Body of pancreas (tissue), 4 donors: ENCODE measurements at regions not wholly inside any gene's neighbourhood (a gene's known extent, or its start where the extent isn't known, plus 50 kb on each side); places are given as distances from the start of the nearest gene placed in this dataset.

ENCODE experiments used
- CTCF ChIP-seq, 7 experiments: fragments of 450-650 bp in 4 of 7; fragments of 200-600 bp in 3 of 7; sonication (generic) in 3 of 7; IDR thresholded peaks; one replicate each; pipeline ENCODE4 v1.5.1; 2016 to 2019; ENCODE audit warnings: antibody characterized with exemption in 7 of 7
- POLR2A ChIP-seq, 3 donors: fragments of 450-650 bp; IDR thresholded peaks; one replicate each; pipeline ENCODE4 v1.6.1; 2016; ENCODE audit warnings: antibody characterized with exemption in 3 of 3, mild to moderate bottlenecking in 2 of 3

GRCh38 chr10:124252097-124252715 lies 158.8 kb upstream of the CHST15 start:
- no peak for TF ChIP-seq CTCF (IDR thresholded peaks at IDR 0.05)
- TF ChIP-seq POLR2A (IDR thresholded peaks at IDR 0.05): no peak
